ENCODE measurements at regions not wholly inside any gene's neighbourhood (a gene's known extent, or its start where the extent isn't known, plus 50 kb on each side); places are given as distances from the start of the nearest gene placed in this dataset.

DNA sequence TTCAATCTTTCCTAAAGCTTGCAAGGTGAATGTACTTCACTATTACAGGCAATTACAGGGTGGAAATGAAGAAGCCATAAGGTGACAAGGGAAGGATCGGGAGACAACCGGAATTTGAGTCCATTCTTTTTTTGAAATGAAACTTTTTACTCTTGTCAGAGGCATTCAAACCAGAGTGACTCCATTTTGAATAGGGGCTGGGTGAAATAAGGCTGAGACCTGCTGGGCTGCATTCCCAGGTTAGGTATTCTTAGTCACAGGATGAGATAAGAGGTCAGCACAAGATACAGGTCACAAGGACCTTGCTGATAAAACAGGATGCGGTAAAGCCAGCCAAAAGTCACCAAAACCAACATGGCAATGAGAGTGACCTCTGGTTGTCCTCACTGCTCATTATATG lies 363.3 kb downstream of the TYW1 start:
- TF ChIP-seq POLR2AphosphoS5 (IDR thresholded peaks at IDR 0.05; ENCODE audit: low read depth, low read length): no peak
- no peak for TF ChIP-seq FOXP2 (optimal IDR thresholded peaks at IDR 0.05; ENCODE audit: borderline replicate concordance, extremely low read depth, extremely low read length, insufficient read depth)
- TF ChIP-seq, protein P1, sequence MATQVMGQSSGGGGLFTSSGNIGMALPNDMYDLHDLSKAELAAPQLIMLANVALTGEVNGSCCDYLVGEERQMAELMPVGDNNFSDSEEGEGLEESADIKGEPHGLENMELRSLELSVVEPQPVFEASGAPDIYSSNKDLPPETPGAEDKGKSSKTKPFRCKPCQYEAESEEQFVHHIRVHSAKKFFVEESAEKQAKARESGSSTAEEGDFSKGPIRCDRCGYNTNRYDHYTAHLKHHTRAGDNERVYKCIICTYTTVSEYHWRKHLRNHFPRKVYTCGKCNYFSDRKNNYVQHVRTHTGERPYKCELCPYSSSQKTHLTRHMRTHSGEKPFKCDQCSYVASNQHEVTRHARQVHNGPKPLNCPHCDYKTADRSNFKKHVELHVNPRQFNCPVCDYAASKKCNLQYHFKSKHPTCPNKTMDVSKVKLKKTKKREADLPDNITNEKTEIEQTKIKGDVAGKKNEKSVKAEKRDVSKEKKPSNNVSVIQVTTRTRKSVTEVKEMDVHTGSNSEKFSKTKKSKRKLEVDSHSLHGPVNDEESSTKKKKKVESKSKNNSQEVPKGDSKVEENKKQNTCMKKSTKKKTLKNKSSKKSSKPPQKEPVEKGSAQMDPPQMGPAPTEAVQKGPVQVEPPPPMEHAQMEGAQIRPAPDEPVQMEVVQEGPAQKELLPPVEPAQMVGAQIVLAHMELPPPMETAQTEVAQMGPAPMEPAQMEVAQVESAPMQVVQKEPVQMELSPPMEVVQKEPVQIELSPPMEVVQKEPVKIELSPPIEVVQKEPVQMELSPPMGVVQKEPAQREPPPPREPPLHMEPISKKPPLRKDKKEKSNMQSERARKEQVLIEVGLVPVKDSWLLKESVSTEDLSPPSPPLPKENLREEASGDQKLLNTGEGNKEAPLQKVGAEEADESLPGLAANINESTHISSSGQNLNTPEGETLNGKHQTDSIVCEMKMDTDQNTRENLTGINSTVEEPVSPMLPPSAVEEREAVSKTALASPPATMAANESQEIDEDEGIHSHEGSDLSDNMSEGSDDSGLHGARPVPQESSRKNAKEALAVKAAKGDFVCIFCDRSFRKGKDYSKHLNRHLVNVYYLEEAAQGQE (IDR thresholded peaks at IDR 0.05; ENCODE audit: insufficient read depth in 1 of 2, low read depth in 2 of 2, low read length in 2 of 2): no peak

DNA sequence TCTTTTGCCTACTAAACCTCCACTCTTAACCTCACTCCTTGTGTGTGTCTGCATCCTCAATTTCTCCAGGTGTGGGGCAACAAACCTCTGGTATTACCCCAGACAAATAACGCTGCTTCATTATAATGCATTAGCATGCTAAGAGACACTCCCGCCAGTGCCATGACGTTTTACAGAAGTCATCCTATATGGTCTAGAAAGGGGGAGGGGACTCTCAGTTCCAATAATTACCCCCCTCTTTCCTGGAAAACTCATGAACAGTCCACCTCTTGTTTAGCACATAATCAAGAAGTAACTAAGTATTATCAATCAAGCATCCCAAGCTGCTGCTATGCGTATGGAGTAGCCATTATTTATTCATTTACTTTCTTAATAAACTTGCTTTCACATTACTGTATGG lies 364.5 kb downstream of the TYW1 start:
- TF ChIP-seq SIN3A (IDR thresholded peaks at IDR 0.05; ENCODE audit: borderline replicate concordance, insufficient read depth, low read length) (no peak), TAF1 (IDR thresholded peaks at IDR 0.05; ENCODE audit: borderline replicate concordance, insufficient read depth, low read length) (no peak), FOXP2 (optimal IDR thresholded peaks at IDR 0.05; ENCODE audit: borderline replicate concordance, extremely low read depth, extremely low read length, insufficient read depth) (no peak), POLR2AphosphoS5 (IDR thresholded peaks at IDR 0.05; ENCODE audit: low read depth, low read length) (no peak)
- TF ChIP-seq, protein P1 (IDR thresholded peaks at IDR 0.05; ENCODE audit: insufficient read depth in 1 of 2, low read depth in 2 of 2, low read length in 2 of 2): no peak

DNA sequence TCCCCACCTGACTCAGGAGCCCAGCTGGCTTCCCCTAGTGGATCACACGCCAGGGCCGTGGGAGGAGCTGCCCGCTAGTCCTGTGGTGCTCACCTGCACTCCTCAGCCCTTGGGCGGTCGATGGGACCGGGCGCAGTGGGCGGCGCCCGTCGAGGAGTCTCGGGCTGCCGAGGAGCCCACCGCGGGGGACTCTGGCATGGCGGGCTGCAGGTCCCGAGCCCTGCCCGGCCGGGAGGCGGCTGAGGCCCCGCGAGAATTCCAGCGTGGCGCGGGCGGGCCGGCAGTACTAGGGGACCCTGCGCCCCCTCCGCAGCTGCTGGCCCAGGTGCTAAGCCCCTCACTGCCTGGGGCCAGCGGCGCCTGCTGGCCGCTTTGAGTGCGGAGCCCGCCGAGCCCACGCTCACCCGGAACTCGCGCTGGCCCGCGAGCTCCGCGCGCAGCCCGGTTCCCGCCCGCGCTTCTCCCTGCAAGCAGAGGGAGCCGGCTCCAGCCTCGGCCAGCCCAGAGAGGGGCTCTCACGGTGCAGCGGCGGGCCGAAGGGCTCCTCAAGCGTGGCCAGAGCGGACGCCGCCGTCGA lies 367.9 kb downstream of the TYW1 start:
- TF ChIP-seq SIN3A (IDR thresholded peaks at IDR 0.05; ENCODE audit: borderline replicate concordance, insufficient read depth, low read length) (no peak), FOXP2 (optimal IDR thresholded peaks at IDR 0.05; ENCODE audit: borderline replicate concordance, extremely low read depth, extremely low read length, insufficient read depth) (no peak), POLR2AphosphoS5 (IDR thresholded peaks at IDR 0.05; ENCODE audit: low read depth, low read length) (no peak), TAF1 (IDR thresholded peaks at IDR 0.05; ENCODE audit: borderline replicate concordance, insufficient read depth, low read length) (no peak)
- TF ChIP-seq, protein P1 (IDR thresholded peaks at IDR 0.05; ENCODE audit: insufficient read depth in 1 of 2, low read depth in 2 of 2, low read length in 2 of 2): no peak

DNA sequence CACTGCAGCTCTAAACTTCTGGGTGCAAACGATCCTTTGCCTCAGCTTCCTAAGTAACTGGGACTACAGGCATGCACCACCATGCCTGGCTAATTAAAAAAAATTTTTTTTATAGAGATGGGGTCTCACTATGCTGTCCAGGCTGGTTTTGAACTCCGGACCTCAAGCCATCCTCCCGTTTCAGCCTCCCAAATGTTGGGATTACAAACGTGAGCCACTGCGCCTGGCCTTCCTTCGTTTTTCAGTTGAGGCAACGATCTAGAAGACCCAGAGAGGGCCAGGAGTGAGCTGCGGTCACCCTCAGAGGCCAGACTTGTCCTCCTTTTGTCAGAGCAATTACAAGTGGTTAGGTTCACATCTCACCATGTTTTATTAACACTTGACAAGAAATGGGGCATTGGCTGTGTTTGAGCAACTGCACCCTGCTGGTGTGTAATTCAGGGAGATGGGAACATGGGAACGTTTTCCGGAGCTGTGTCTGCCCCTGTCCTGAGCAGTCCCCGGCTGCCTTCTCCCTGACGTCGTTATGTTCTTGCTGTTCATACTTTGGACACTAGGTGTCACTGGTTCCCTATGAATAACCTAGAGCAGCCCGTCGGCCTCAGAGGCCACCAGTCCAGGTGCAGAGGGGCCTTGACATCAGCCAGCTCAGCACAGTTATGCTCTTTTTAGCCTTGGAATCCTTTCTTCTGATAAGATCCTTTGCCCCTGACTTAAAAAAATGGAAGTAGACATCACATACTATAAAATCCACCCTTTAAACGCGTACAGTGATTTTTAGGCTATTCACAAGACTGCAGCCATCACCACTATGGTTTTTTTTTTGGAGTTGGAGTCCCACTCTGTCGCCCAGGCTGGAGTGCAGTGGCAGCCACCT lies 375.0 kb downstream of the TYW1 start:
- no peak for TF ChIP-seq POLR2AphosphoS5 (IDR thresholded peaks at IDR 0.05; ENCODE audit: low read depth, low read length)

DNA sequence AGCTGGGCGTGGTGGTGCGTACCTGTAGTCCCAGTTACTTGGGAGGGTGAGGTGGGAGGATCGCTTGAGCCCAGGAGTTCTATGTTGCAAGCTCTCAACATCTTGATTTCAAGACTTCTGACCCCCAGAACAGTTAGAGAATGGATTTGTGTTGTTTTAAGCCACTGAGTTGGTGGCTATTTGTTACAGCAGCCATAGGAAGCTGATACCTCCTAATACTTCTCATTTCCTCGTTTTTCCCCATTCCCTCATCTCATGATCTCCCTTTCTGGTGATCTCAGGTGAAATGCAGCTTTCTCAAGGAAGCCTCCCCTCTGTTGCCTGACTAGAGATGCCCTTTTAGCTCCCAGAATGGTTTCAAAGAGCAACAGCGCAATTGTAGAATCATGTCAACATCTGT lies 378.8 kb downstream of the TYW1 start:
- TF ChIP-seq, protein P1 (IDR thresholded peaks at IDR 0.05; ENCODE audit: insufficient read depth in 1 of 2, low read depth in 2 of 2, low read length in 2 of 2): no peak
- TF ChIP-seq POLR2AphosphoS5 (IDR thresholded peaks at IDR 0.05; ENCODE audit: low read depth, low read length) (no peak), SIN3A (IDR thresholded peaks at IDR 0.05; ENCODE audit: borderline replicate concordance, insufficient read depth, low read length) (no peak), FOXP2 (optimal IDR thresholded peaks at IDR 0.05; ENCODE audit: borderline replicate concordance, extremely low read depth, extremely low read length, insufficient read depth) (no peak), TAF1 (IDR thresholded peaks at IDR 0.05; ENCODE audit: borderline replicate concordance, insufficient read depth, low read length) (no peak)

All from PFSK-1 (cell line).